ENCODE measurements at regions not wholly inside any gene's neighbourhood (a gene's known extent, or its start where the extent isn't known, plus 50 kb on each side); places are given as distances from the start of the nearest gene placed in this dataset.

DNA sequence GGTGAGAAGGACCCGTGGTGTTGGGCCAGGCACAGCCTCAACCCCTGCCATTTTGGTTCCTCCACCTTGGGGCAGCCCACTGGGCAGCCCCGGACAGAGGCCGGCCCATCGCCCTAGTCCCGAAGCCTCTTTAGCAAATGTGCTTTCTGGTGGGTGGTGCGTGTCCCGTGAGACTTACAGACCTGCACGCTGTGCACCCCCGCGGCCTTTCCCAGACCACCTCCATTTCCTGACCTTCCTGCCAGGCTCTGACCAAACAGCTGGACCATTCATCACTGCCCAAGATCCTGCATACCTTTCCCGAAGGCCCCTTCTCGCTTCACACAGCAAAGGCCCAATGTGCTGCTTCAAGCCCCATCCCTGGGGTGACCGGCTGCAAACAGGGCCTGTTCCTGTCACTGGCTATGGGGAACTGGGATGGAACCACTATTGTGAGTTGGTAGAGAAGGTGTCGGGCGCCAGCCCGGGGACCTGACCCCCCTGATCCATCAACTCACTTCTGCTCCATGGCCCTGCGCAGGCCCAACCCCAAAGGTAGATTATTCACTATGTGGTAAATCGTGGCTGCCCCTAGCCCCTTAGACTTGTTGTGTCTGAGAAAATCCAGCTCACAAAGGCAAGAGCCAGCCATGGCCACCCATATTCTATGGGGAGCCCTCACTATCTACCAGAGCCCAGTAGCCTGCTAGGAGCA, 341.0 kb downstream of the EIPR1 start:
- Mint-ChIP-seq H3K4me3 (ENCODE audit: unreplicated experiment) (no peak overlapping the region), H3K27ac (ENCODE audit: low read depth, unreplicated experiment) (no peak overlapping the region), H3K36me3 (ENCODE audit: insufficient read depth, unreplicated experiment) (no peaks in the 10 kb centered on the region), H3K27me3 (ENCODE audit: insufficient read depth, unreplicated experiment) (peaks cover 37% of the 10 kb centered on the region), H3K4me1 (ENCODE audit: insufficient read depth, unreplicated experiment) (no peaks in the 10 kb centered on the region), H3K9me3 (ENCODE audit: unreplicated experiment) (no peaks in the 10 kb centered on the region)
- POLR2A ChIA-PET: no interaction called here
- BruUV-seq (replicated peaks): no TSS peak
- TF ChIP-seq, protein P1, sequence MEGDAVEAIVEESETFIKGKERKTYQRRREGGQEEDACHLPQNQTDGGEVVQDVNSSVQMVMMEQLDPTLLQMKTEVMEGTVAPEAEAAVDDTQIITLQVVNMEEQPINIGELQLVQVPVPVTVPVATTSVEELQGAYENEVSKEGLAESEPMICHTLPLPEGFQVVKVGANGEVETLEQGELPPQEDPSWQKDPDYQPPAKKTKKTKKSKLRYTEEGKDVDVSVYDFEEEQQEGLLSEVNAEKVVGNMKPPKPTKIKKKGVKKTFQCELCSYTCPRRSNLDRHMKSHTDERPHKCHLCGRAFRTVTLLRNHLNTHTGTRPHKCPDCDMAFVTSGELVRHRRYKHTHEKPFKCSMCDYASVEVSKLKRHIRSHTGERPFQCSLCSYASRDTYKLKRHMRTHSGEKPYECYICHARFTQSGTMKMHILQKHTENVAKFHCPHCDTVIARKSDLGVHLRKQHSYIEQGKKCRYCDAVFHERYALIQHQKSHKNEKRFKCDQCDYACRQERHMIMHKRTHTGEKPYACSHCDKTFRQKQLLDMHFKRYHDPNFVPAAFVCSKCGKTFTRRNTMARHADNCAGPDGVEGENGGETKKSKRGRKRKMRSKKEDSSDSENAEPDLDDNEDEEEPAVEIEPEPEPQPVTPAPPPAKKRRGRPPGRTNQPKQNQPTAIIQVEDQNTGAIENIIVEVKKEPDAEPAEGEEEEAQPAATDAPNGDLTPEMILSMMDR (IDR thresholded peaks at IDR 0.05; ENCODE audit: unreplicated experiment): no peak
- intact Hi-C loops (cut with micrococcal nuclease): no loop called here
- CTCF ChIA-PET: no interaction called here
- no peak for DNase-seq (ENCODE audit: unreplicated experiment)

DNA sequence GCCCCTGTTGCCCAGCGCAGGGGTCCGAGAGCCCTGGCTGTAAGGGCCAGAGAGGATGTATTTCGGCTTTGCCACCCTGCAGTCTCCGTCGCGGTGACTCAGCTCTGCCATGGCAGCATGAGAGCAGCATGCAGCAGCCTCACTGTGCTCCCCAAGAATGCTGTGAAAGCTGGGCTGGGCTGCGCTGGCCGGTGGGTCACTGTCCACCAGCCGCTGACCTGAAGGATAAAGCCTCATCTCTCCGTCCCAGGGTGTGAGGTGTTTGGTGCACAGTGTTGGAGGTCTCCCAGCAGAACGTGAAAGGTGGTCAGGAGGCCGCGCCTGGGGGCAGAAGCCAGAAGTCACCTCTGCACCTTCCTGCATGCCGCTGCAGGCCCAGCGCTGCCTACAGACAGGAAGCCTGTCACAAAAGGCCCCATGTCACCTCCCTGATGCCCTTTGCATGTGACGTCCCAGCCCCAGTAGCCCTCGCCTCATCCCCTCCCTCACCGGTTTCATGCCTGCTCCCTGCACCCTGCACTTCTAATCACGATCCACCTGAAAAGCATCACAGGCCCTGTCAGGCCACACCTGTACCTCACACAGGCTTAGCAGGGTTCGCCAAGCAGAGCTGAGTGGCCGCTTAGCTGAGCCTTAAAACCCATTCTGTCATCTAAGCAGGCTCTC, 342.1 kb downstream of the EIPR1 start:
- H3K4me3 Mint-ChIP-seq (ENCODE audit: unreplicated experiment): no peak overlapping the region
- H3K9me3 Mint-ChIP-seq (ENCODE audit: unreplicated experiment): no peaks in the 10 kb centered on the region
- H3K4me1 Mint-ChIP-seq (ENCODE audit: insufficient read depth, unreplicated experiment): no peaks in the 10 kb centered on the region
- H3K27ac Mint-ChIP-seq (ENCODE audit: low read depth, unreplicated experiment): no peak overlapping the region
- DNase-seq (ENCODE audit: unreplicated experiment): no peak
- no TSS peak for BruUV-seq (replicated peaks)
- ChIA-PET CTCF (no interaction called here), POLR2A (no interaction called here)
- H3K36me3 Mint-ChIP-seq (ENCODE audit: insufficient read depth, unreplicated experiment): no peaks in the 10 kb centered on the region
- peaks cover 41% of the 10 kb centered on the region for H3K27me3 Mint-ChIP-seq (ENCODE audit: insufficient read depth, unreplicated experiment)
- TF ChIP-seq, protein P1 (IDR thresholded peaks at IDR 0.05; ENCODE audit: unreplicated experiment): no peak
- intact Hi-C loops (cut with micrococcal nuclease): no loop called here

DNA sequence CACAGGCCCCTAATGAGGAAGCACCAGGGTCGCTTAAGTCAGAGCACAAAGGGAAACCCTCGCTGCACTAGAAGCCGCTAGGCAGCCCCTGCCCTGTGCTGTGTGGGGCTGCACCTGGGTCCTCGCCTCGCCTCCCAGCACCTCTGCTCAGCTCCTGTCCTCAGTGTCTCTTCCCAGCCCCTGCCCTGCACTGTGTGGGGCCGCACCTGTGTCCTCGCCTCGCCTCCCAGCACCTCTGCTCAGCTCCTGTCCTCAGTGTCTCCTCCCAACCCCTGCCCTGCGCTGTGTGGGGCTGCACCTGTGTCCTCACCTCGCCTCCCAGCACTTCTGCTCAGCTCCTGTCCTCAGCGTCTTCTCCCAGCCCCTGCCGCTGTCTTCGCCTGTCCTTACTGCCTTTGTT, 342.8 kb downstream of the EIPR1 start:
- Mint-ChIP-seq H3K9me3 (ENCODE audit: unreplicated experiment) (no peaks in the 10 kb centered on the region), H3K36me3 (ENCODE audit: insufficient read depth, unreplicated experiment) (no peaks in the 10 kb centered on the region), H3K4me3 (ENCODE audit: unreplicated experiment) (no peak overlapping the region), H3K27ac (ENCODE audit: low read depth, unreplicated experiment) (no peak overlapping the region), H3K27me3 (ENCODE audit: insufficient read depth, unreplicated experiment) (peaks cover 41% of the 10 kb centered on the region), H3K4me1 (ENCODE audit: insufficient read depth, unreplicated experiment) (no peaks in the 10 kb centered on the region)
- TF ChIP-seq, protein P1 (IDR thresholded peaks at IDR 0.05; ENCODE audit: unreplicated experiment): no peak
- ChIA-PET POLR2A (no interaction called here), CTCF (no interaction called here)
- DNase-seq (ENCODE audit: unreplicated experiment): no peak
- intact Hi-C loops (cut with micrococcal nuclease): no loop called here
- no TSS peak for BruUV-seq (replicated peaks)

DNA sequence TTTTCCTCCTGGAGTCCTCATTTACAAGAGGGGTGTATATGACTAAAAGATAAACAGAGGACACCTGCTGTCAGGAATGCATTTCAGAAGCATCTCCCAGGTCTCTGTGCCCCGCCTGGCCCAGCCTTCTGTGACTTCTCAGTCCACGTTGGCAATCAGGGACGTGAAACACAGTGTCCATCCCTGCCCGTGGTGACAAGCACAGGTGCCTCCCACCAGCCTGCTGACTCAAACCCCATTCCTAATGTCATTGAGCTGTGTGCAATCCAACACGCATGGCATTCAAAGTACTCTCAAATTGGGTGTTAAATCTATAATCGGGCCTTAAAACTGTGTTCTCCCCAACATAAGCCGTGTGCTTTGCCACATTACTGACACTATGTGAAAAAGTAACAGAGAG, 343.2 kb downstream of the EIPR1 start:
- no peaks in the 10 kb centered on the region for H3K9me3 Mint-ChIP-seq (ENCODE audit: unreplicated experiment)
- POLR2A ChIA-PET: no interaction called here
- no peak for DNase-seq (ENCODE audit: unreplicated experiment)
- BruUV-seq (replicated peaks): no TSS peak
- no peak overlapping the region for H3K27ac Mint-ChIP-seq (ENCODE audit: low read depth, unreplicated experiment)
- H3K27me3 Mint-ChIP-seq (ENCODE audit: insufficient read depth, unreplicated experiment): peaks cover 41% of the 10 kb centered on the region
- no peak overlapping the region for H3K4me3 Mint-ChIP-seq (ENCODE audit: unreplicated experiment)
- intact Hi-C loops (cut with micrococcal nuclease): no loop called here
- CTCF ChIA-PET: no interaction called here
- TF ChIP-seq, protein P1 (IDR thresholded peaks at IDR 0.05; ENCODE audit: unreplicated experiment): no peak
- no peaks in the 10 kb centered on the region for H3K36me3 Mint-ChIP-seq (ENCODE audit: insufficient read depth, unreplicated experiment)
- no peaks in the 10 kb centered on the region for H3K4me1 Mint-ChIP-seq (ENCODE audit: insufficient read depth, unreplicated experiment)

Measured in MCF 10A (cell line).